GM23338 (cell line): ENCODE measurements at regions not wholly inside any gene's neighbourhood (a gene's known extent, or its start where the extent isn't known, plus 50 kb on each side); places are given as distances from the start of the nearest gene placed in this dataset.

Source experiments
- ATAC-seq: fragments of 200-7000 bp; cut with Tn5 transposase; 3 replicates; pipeline ENCODE4 v1.9.1; 2020
- DNase-seq: peaks from one replicate; pipeline ENCODE4 v3.0.0-alpha.2; 2015; ENCODE audit warnings: low spot score
- H2AFZ ChIP-seq: fragments of 200-600 bp; sonication (generic); 2 replicates; pipeline ENCODE4 v1.8.0; 2016; ENCODE audit warnings: antibody characterized with exemption, mild to moderate bottlenecking, moderate library complexity
- H3F3A ChIP-seq: fragments of 200-600 bp; sonication (generic); replicated peaks from 2 replicates; pipeline ENCODE4 v1.8.0; 2017; ENCODE audit warnings: antibody characterized with exemption, mixed run types, low read depth
- H3K27ac ChIP-seq: fragments of 200-600 bp; sonication (generic); 2 replicates; pipeline ENCODE4 v1.6.1; 2016; ENCODE audit warnings: low read depth
- H3K27me3 ChIP-seq: fragments of 200-600 bp; sonication (generic); 2 replicates; pipeline ENCODE4 v1.8.0; 2016; ENCODE audit warnings: mild to moderate bottlenecking, mixed run types, moderate library complexity; ENCODE audit not compliant: insufficient read depth
- H3K36me3 ChIP-seq: fragments of 200-600 bp; sonication (generic); 2 replicates; pipeline ENCODE4 v1.8.0; 2016; ENCODE audit warnings: mild to moderate bottlenecking; ENCODE audit not compliant: insufficient read depth
- H3K4me1 ChIP-seq: fragments of 200-600 bp; sonication (generic); 2 replicates; pipeline ENCODE4 v1.8.0; 2016; ENCODE audit warnings: mild to moderate bottlenecking, moderate library complexity; ENCODE audit not compliant: insufficient read depth
- H3K4me2 ChIP-seq: fragments of 200-600 bp; sonication (generic); 2 replicates; pipeline ENCODE4 v1.7.1; 2017; ENCODE audit warnings: mixed run types
- H3K4me3 ChIP-seq: fragments of 200-600 bp; sonication (generic); 2 replicates; pipeline ENCODE4 v1.6.1; 2016; ENCODE audit warnings: mixed run types
- H3K79me2 ChIP-seq: fragments of 200-600 bp; sonication (generic); replicated peaks from 2 replicates; pipeline ENCODE4 v1.8.0; 2017; ENCODE audit warnings: mild to moderate bottlenecking; ENCODE audit not compliant: insufficient read depth
- H3K9me2 ChIP-seq: fragments of 200-600 bp; sonication (generic); 2 replicates; pipeline ENCODE4 v1.8.0; 2017; ENCODE audit not compliant: insufficient read depth
- H4K20me1 ChIP-seq: fragments of 200-600 bp; sonication (generic); replicated peaks from 2 replicates; pipeline ENCODE4 v1.8.0; 2017; ENCODE audit warnings: mild to moderate bottlenecking; ENCODE audit not compliant: insufficient read depth
- H3K27ac Mint-ChIP-seq: 2 replicates; pipeline ENCODE4 v1.8.0; 2020; ENCODE audit warnings: inconsistent platforms, mild to moderate bottlenecking, moderate library complexity, mixed read lengths
- H3K27me3 Mint-ChIP-seq: 3 replicates; pipeline ENCODE4 v1.8.0; 2022; ENCODE audit warnings: low read depth, mild to moderate bottlenecking, moderate library complexity, mixed read lengths, inconsistent platforms; ENCODE audit not compliant: insufficient read depth, poor library complexity
- H3K36me3 Mint-ChIP-seq: 3 replicates; pipeline ENCODE4 v1.8.0; 2021; ENCODE audit warnings: low read depth, mild to moderate bottlenecking, inconsistent platforms, moderate library complexity, mixed read lengths
- H3K4me1 Mint-ChIP-seq: 3 replicates; pipeline ENCODE4 v1.8.0; 2020; ENCODE audit warnings: mild to moderate bottlenecking, inconsistent platforms, mixed read lengths
- H3K4me3 Mint-ChIP-seq: 3 replicates; pipeline ENCODE4 v1.8.0; 2021; ENCODE audit warnings: moderate library complexity, mild to moderate bottlenecking, inconsistent platforms, mixed read lengths
- H3K9me3 Mint-ChIP-seq: 3 replicates; pipeline ENCODE4 v1.8.0; 2020; ENCODE audit warnings: moderate library complexity, mild to moderate bottlenecking, inconsistent platforms, mixed read lengths
- CREB1 ChIP-seq: fragments of 250-450 bp; sonication (Bioruptor Pico); IDR thresholded peaks from 2 replicates; pipeline ENCODE4 v1.5.0; 2020; ENCODE audit warnings: low read depth, mild to moderate bottlenecking, moderate library complexity
- ETS1 ChIP-seq: IDR thresholded peaks from 2 replicates; pipeline ENCODE4 v1.6.1; 2016; ENCODE audit warnings: antibody characterized with exemption
- NANOG ChIP-seq: IDR thresholded peaks from 2 replicates; pipeline ENCODE4 v1.6.1; 2016; ENCODE audit warnings: antibody characterized with exemption, borderline replicate concordance
- REST ChIP-seq: IDR thresholded peaks from one replicate; pipeline ENCODE4 v1.6.1; 2018; ENCODE audit warnings: antibody characterized with exemption; ENCODE audit not compliant: unreplicated experiment
- STAT1 ChIP-seq: IDR thresholded peaks from one replicate; pipeline ENCODE4 v1.6.1; 2016; ENCODE audit warnings: antibody characterized with exemption; ENCODE audit not compliant: unreplicated experiment
- ZNF331 ChIP-seq: fragments of 250-450 bp; sonication (Bioruptor Pico); IDR thresholded peaks from 2 replicates; pipeline ENCODE4 v1.5.0; 2020; ENCODE audit warnings: low read depth, mild to moderate bottlenecking, moderate library complexity
- ZNF462 ChIP-seq: fragments of 250-450 bp; sonication (Bioruptor Pico); IDR thresholded peaks from 2 replicates; pipeline ENCODE4 v1.5.0; 2020; ENCODE audit warnings: mild to moderate bottlenecking, moderate library complexity

GRCh38 chr5:7078901-7079300, 317.0 kb upstream of the ADCY2 start (continued):
- TF ChIP-seq ZNF462 = no peak

- peaks cover 34% of the 10 kb centered on the region for H3K4me1 ChIP-seq
- Mint-ChIP-seq H3K36me3 (no peaks in the 10 kb centered on the region), H3K4me3 (no peak overlapping the region), H3K27ac (0 out of 2 replicates have a peak overlapping the region, but pooled peaks have one; percentile 43), H3K27me3 (peaks cover 4% of the 10 kb centered on the region), H3K9me3 (no peaks in the 10 kb centered on the region), H3K4me1 (peaks cover 44% of the 10 kb centered on the region)
- H3K4me3 ChIP-seq = no peak overlapping the region
- H3K79me2 ChIP-seq = no peaks in the 10 kb centered on the region
- DNase-seq (no peak), ATAC-seq (no peak)
- no peaks in the 10 kb centered on the region for H3K36me3 ChIP-seq
- H3K27me3 ChIP-seq = no peaks in the 10 kb centered on the region
- H3F3A ChIP-seq = no peaks in the 10 kb centered on the region
- peak overlapping the region; percentile 43; the same call in 1 of the 2 replicates for H2AFZ ChIP-seq
- no peak overlapping the region for H3K27ac ChIP-seq
- H3K4me2 ChIP-seq = peak overlapping the region; percentile 19; the same call in 1 of the 2 replicates
- H3K9me2 ChIP-seq = no peaks in the 10 kb centered on the region
- no peaks in the 10 kb centered on the region for H4K20me1 ChIP-seq
- no peak for TF ChIP-seq STAT1
- TF ChIP-seq ETS1 = no peak
- no peak for TF ChIP-seq REST
- no peak for TF ChIP-seq NANOG
- TF ChIP-seq CREB1 (CRISPR knock-in tag) = no peak
- TF ChIP-seq ZNF331 = no peak
Observed at GRCh38 chr5:7080501-7080900, 315.4 kb upstream of the ADCY2 start.
